DMS153 treated with DMSO at 0.1 percent for 48 hours (cell line): ENCODE measurements at regions not wholly inside any gene's neighbourhood (a gene's known extent, or its start where the extent isn't known, plus 50 kb on each side); places are given as distances from the start of the nearest gene placed in this dataset.
"Not testable (repeated sequence)": the region's sequence is repeated elsewhere in the genome, so short reads cannot be mapped to it uniquely, and the experiment has no call there.

ENCODE experiments used
- DNase-seq: peaks from one replicate; lab custom pipeline; 2025; ENCODE audit not compliant: unreplicated experiment; lab: John Stamatoyannopoulos, UW

DNA sequence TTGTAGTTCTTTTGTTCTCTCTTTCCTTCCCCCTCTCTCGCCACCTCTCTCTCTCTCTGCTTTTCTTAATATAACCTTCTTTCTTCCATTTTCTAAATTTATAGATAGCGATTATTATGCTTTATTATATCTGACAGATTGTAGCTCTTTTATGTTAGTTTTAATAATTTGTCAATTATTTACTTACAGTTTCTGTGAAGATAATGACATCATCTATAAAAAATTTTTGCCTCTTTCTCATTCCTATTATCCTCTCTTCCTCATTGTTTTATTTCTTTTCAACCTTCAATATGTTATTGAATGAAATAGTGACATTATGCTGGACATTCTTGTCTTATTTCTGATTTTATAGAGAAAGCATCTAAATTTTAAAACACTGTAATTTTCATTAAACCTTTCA, 469.6 kb upstream of the NRG3 start:
- no peak for DNase-seq

GRCh38 chr10:81414038-81414437, 461.0 kb upstream of the NRG3 start:
- DNase-seq: no peak

- DNase-seq: no peak
These were observed 448.3 kb upstream of the NRG3 start for GRCh38 chr10:81426722-81427121.

DNA sequence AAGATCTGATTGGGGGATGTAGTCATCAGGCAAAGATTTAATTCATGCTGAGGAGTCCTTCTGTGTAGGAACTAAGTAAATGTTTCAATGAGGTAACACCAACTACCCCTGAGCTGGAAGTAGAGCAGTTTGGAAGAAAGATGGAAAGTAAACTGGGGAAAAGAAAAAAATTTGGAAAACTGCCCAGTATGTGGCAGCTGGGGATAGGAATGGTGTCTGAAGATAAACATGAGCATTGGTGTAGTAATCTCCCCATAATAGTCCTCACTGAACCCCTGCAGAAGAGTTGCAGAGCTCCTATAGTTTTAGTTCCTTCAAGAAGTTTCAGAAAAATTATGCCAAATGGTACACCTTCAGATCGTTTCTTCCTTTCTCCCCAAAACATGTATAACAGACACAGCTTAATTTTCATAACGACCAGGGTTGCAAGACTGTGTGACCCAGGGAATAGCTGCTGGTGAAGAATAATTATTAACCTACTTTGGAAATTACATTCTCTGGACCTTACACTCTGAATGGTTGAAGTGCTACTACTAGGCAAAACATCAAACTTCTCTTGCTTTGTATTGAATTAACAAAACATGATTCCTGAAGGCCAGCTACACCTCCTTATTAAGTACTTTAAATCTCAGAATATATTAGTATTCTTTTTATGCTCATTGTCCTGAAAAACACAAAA, 446.4 kb upstream of the NRG3 start:
- no peak for DNase-seq

GRCh38 chr10:81439445-81439844, 435.5 kb upstream of the NRG3 start:
- no peak for DNase-seq

DNA sequence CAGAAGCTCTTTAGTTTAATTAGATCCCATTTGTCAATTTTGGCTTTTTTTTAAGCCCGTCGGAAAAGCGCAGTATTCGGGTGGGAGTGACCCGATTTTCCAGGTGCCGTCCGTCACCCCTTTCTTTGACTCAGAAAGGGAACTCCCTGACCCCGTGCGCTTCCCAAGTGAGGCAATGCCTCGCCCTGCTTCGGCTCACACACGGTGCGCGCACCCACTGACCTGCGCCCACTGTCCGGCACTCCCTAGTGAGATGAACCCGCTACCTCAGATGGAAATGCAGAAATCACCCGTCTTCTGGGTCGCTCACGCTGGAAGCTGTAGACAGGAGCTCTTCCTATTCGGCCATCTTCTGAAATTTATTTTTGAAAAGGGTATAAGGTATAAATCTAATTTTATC, 433.4 kb upstream of the NRG3 start:
- not testable (repeated sequence) for DNase-seq

- no peak for DNase-seq
These were observed 430.6 kb upstream of the NRG3 start for GRCh38 chr10:81444242-81444929.

- DNase-seq: no peak
These were observed 424.3 kb upstream of the NRG3 start for GRCh38 chr10:81450651-81451050.

- no peak for DNase-seq
These were observed 402.0 kb upstream of the NRG3 start for GRCh38 chr10:81472927-81473470.

DNA sequence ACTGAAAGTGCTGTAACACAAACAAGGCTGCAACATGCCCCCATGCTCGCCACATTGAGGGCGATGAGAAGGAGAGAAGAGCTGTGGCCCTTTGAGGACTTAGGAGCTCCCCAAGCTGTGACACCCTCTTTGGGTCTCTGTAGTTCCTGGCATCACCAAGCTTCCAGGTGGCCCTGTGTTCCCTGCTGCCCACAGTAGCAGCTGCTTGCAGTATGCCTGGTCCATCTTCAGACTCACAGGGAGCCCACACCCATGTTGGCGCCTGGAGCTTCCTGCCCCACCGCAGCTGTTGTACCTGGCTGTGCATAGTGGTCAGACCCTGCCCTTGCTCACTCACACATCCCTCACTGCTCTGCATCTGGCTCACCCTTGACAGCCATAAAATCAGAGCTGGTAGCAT, 401.2 kb upstream of the NRG3 start:
- no peak for DNase-seq

DNA sequence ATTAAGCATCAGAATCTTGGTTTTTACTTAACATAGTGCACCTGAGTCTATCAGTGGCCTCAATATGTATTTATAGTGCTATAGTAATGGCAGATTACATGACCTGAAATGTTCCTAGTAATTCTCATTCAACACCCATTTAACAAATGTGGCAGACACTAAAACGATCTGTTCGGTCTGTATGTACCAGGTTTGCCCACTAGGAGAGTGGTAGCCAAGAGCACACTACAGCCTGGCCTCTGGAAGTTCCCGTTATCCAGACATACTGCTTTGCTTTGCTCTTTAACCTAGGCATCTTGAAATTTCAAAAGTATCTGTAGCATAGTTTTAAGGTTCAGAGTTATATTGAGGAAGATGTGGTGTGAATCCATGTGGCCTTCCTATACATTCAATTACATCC, 395.7 kb upstream of the NRG3 start:
- DNase-seq: no peak

DNA sequence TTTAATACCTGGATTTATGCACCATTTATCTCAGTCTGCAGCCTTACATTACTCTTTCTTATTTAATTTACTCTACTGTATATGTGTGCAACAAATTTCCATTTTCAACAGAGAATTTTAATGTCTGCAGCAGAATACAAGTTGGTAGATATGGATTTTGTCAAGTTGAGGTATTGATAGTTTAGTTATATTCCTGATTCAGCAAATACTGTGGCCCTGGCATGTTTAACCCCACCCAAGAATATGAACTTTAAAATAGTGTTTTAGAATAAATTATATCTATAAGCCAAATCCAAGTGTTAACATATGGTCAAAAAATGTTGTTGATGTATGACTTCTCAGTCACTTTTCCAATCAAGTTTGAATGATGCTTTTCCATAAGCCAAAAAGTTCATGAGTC, 378.4 kb upstream of the NRG3 start:
- DNase-seq: no peak

DNA sequence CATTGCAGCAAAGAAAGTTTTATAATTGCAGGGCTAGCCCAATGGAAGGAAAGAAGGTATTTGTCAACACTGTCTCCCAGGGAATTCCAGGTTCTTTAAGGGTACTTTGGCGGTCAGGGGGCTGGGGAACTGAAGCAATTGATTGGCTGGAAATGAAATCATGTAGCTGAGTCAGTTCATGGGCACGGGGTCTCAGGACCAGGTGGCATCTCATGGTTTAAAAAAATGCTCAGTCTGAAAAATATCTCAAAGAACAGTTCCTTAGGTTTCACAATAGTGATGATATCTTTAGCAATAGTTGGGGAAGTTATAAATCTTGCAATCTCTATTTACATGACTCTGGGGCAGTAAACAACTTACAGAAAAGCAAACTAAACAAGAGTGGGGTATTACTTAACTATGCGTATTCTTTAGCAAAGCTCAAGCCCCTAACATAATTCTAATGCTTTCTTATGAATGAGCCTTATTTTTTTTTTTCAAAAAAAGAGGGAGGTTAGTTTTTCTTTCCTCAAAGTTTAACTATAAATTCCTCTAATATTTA, 376.9 kb upstream of the NRG3 start:
- DNase-seq: no peak

- DNase-seq: no peak
These were observed 372.2 kb upstream of the NRG3 start for GRCh38 chr10:81502677-81503359.

DNA sequence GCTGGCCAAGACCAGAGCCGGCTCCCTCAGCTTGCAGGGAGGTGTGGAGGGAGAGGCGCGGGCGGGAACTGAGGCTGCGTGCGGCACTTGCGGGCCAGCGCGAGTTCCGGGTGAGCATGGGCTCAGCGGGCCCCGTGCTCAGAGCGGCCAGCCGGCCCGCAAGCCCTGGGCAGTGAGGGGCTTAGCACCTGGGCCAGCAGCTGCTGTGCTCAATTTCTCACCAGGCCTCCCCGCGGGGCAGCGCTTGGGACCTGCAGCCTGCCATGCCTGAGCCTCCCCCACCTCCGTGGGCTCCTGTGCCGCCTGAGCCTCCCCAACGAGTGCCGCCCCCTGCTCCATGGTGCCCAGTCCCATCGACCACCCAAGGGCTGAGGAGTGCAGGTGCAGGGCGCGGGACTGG, 369.2 kb upstream of the NRG3 start:
- not testable (repeated sequence) for DNase-seq

GRCh38 chr10:81514811-81515210, 360.2 kb upstream of the NRG3 start:
- no peak for DNase-seq

GRCh38 chr10:81520688-81521087, 354.3 kb upstream of the NRG3 start:
- DNase-seq: no peak

DNA sequence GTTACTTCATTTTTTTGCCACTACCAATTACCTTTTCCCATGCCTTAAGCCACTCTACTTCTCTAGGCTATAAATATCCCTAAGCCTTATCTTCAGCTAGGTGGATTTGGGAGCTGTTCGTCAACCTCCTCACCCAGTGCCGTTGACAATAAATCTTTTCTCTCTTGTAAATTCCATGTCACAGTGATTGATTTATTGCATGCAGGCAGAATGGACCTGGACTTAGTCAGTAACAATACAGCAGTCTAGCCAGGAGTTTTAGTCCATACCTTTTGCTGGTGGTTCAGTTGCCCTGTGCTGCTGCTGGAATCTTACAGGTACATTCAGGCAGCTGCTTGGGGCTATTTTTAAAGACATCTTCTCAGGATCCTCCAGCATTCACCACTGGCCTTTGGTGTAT, 350.5 kb upstream of the NRG3 start:
- DNase-seq: no peak

- DNase-seq: no peak
These were observed 342.6 kb upstream of the NRG3 start for GRCh38 chr10:81532403-81532802.

DNA sequence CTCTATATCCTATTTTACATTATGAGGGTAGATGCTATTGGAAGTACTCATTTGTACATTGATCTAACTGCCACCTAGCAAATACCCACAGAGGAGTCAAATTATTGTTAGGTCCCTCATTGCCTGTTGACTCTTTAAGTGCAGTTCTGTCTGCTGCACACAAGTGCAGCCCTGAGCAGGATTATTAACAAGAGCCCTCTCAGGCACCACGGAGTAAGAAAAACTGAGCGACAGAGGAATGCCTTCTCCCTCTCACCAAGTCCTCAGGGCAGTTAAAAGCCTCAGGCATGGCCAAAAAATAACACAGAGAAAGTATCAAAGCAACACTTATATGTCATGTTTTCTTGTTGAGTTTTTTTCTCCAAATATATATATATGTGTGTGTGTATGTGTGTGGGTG, 340.0 kb upstream of the NRG3 start:
- no peak for DNase-seq

GRCh38 chr10:81541517-81541916, 333.5 kb upstream of the NRG3 start:
- DNase-seq: no peak

- DNase-seq: no peak
These were observed 328.8 kb upstream of the NRG3 start for GRCh38 chr10:81546243-81546642.
